ENCODE measurements at regions not wholly inside any gene's neighbourhood (a gene's known extent, or its start where the extent isn't known, plus 50 kb on each side); places are given as distances from the start of the nearest gene placed in this dataset.

DNA sequence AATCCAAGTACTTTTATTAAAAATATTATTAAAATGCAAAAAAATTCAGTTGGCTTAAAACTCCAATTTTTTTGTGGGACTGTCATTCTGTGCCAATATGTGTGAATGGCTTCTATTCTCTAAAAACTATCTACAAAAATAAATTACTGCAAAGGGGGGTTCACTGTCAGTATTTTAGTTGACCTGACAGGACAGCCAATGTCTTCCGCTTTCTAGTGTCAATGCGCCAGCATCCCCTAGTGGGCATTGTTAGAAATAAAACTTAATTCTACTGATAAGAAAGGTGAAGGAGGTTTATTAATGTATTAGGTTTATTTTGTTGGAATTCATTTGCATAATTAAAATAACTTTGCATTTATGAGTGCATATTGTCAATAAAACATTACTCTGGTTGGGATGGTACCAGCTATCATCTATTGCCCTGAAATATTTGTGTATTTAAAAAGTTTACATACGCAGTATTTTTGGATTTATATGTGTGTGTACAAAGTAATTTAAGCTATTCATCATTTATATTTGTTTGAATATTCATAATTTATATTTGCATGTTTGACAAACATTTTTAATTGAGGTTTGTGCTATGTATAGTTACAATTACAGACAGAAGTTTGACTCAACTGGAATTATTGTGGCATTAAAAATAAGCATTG, 527.2 kb downstream of the FLRT2 start:
- H3K36me3 ChIP-seq (ENCODE audit: control insufficient read depth in 4 of 4, insufficient read depth in 4 of 4, low read length in 4 of 4): no peaks in the 10 kb centered on the region
- peak; percentile 23 to 66 (median 46) for DNase-seq
- H3K4me1 ChIP-seq (ENCODE audit: control insufficient read depth in 5 of 5, insufficient read depth in 5 of 5, low read length in 5 of 5): no peaks in the 10 kb centered on the region
- H3K9me3 ChIP-seq (ENCODE audit: control insufficient read depth in 4 of 4, insufficient read depth in 3 of 4, low read length in 3 of 4): no peaks in the 10 kb centered on the region
- no peak overlapping the region for H3K9ac ChIP-seq (ENCODE audit: insufficient read depth in 1 of 2, low read length in 2 of 2)
- TF ChIP-seq, protein P1, sequence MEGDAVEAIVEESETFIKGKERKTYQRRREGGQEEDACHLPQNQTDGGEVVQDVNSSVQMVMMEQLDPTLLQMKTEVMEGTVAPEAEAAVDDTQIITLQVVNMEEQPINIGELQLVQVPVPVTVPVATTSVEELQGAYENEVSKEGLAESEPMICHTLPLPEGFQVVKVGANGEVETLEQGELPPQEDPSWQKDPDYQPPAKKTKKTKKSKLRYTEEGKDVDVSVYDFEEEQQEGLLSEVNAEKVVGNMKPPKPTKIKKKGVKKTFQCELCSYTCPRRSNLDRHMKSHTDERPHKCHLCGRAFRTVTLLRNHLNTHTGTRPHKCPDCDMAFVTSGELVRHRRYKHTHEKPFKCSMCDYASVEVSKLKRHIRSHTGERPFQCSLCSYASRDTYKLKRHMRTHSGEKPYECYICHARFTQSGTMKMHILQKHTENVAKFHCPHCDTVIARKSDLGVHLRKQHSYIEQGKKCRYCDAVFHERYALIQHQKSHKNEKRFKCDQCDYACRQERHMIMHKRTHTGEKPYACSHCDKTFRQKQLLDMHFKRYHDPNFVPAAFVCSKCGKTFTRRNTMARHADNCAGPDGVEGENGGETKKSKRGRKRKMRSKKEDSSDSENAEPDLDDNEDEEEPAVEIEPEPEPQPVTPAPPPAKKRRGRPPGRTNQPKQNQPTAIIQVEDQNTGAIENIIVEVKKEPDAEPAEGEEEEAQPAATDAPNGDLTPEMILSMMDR (IDR thresholded peaks at IDR 0.05; ENCODE audit: control extremely low read depth, extremely low read depth): peak; percentile 44
- ATAC-seq (ENCODE audit: insufficient read depth, low FRiP score): no peak
- H3K4me3 ChIP-seq: no peak overlapping the region
- 60% methylated on average over 3 of the region's 3 CpGs for WGBS, 2 donors
- no peak overlapping the region for H3K27ac ChIP-seq (ENCODE audit: low read depth in 1 of 2, low read length in 1 of 2)
- no peaks in the 10 kb centered on the region for H3K27me3 ChIP-seq (ENCODE audit: control insufficient read depth in 3 of 3, insufficient read depth in 3 of 3, low read length in 2 of 3)

DNA sequence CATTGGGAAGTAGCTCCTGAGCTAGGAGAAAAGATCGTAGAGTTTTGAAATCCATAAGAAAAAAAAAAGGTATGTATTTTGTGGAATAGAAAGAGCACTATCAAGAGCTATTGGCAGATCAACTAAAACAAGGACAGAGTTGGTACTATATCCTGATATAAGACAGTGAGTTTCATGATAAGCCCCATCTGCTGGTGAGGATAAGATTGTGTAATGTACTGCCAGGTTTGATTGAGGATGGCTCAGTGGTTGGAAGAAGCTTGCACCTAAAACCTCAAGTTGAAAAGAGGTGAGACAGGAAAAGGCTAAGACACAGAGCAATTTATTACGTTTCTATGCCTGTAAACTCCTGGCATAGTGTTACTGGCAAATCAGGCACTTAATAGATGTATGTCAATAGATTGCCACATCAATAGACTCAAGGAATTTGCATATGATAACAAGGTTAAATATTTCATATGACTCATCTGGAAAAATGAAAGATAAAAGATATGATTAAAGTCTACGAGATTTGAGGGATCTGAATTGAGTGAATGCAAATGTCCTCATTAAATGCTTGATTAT, 525.6 kb downstream of the FLRT2 start:
- no peaks in the 10 kb centered on the region for H3K36me3 ChIP-seq (ENCODE audit: control insufficient read depth in 4 of 4, insufficient read depth in 4 of 4, low read length in 4 of 4)
- ATAC-seq (ENCODE audit: insufficient read depth, low FRiP score) (no peak), DNase-seq (peak in 2 of 3 donors; percentile 28 to 42)
- WGBS, 2 donors: 41 to 60% methylated on average over 3 of the region's 3 CpGs
- H3K4me1 ChIP-seq (ENCODE audit: control insufficient read depth in 5 of 5, insufficient read depth in 5 of 5, low read length in 5 of 5): no peaks in the 10 kb centered on the region
- H3K4me3 ChIP-seq: no peak overlapping the region
- no peak overlapping the region for H3K27ac ChIP-seq (ENCODE audit: low read depth in 1 of 2, low read length in 1 of 2)
- no peak overlapping the region for H3K9ac ChIP-seq (ENCODE audit: insufficient read depth in 1 of 2, low read length in 2 of 2)
- TF ChIP-seq, protein P1 (IDR thresholded peaks at IDR 0.05; ENCODE audit: control extremely low read depth, extremely low read depth): no peak
- no peaks in the 10 kb centered on the region for H3K9me3 ChIP-seq (ENCODE audit: control insufficient read depth in 4 of 4, insufficient read depth in 3 of 4, low read length in 3 of 4)
- no peaks in the 10 kb centered on the region for H3K27me3 ChIP-seq (ENCODE audit: control insufficient read depth in 3 of 3, insufficient read depth in 3 of 3, low read length in 2 of 3)

DNA sequence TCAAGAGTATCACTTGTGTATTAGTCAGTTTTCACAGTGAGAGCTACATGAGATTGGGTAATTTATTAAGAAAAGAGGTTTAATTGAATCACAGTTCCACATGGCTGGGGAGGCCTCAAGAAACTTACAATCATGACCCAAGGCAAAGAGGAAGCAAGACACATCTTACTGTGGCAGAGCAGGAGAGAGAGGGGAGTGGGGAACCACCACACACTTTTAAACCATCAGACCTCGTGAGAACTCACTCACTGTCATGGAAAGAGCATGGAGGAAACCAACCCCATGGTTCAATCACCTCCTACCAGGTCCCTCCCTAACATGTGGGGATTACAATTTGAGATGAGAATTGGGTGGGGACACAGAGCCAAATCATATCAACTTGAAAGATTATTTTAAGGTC, 522.9 kb downstream of the FLRT2 start:
- WGBS, 2 donors: 71 to 85% methylated on average over 1 of the region's 1 CpG
- DNase-seq: no peak
- Histone ChIP-seq H3K9me3 (ENCODE audit: control insufficient read depth in 4 of 4, insufficient read depth in 3 of 4, low read length in 3 of 4) (no peaks in the 10 kb centered on the region), H3K4me1 (ENCODE audit: control insufficient read depth in 5 of 5, insufficient read depth in 5 of 5, low read length in 5 of 5) (no peaks in the 10 kb centered on the region), H3K27ac (ENCODE audit: low read depth in 1 of 2, low read length in 1 of 2) (no peak overlapping the region), H3K27me3 (ENCODE audit: control insufficient read depth in 3 of 3, insufficient read depth in 3 of 3, low read length in 2 of 3) (no peaks in the 10 kb centered on the region), H3K9ac (ENCODE audit: insufficient read depth in 1 of 2, low read length in 2 of 2) (no peak overlapping the region), H3K4me3 (no peak overlapping the region), H3K36me3 (ENCODE audit: control insufficient read depth in 4 of 4, insufficient read depth in 4 of 4, low read length in 4 of 4) (no peaks in the 10 kb centered on the region)
- ATAC-seq (ENCODE audit: insufficient read depth, low FRiP score): no peak
- TF ChIP-seq, protein P1 (IDR thresholded peaks at IDR 0.05; ENCODE audit: control extremely low read depth, extremely low read depth): no peak
